WI38 (cell line): ENCODE measurements at regions not wholly inside any gene's neighbourhood (a gene's known extent, or its start where the extent isn't known, plus 50 kb on each side); places are given as distances from the start of the nearest gene placed in this dataset.

Experiments
- H3K4me3 ChIP-seq: 2 replicates; pipeline ENCODE4 v1.5.1; 2011; ENCODE audit warnings: low read depth, mild to moderate bottlenecking, control low read depth, low read length
- TF ChIP-seq, protein P1 (sequence below): IDR thresholded peaks from 2 replicates; pipeline ENCODE4 v1.5.1; 2012; ENCODE audit warnings: low read depth, mild to moderate bottlenecking, control low read depth, low read length

DNA sequence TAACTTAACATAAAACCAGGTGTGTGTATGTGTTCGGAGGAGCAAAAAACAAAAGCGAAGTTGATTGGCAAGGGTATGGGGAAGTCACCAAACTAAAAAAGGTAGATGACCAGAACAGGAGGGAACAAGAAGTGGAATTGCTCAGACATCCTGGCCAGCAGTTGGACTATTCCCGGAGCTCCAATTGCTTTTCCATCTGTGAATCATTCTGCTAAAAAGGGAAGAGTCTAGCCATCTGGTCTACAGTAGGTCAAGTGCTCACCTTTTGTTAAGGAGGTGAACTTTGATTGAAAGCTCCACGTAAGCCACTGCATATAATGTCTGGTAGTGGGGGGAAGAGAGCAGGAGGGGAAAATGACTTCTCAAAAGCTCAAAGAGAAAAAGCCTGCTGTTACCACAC is 50.0 kb upstream of the BET1 start:
- TF ChIP-seq, protein P1, sequence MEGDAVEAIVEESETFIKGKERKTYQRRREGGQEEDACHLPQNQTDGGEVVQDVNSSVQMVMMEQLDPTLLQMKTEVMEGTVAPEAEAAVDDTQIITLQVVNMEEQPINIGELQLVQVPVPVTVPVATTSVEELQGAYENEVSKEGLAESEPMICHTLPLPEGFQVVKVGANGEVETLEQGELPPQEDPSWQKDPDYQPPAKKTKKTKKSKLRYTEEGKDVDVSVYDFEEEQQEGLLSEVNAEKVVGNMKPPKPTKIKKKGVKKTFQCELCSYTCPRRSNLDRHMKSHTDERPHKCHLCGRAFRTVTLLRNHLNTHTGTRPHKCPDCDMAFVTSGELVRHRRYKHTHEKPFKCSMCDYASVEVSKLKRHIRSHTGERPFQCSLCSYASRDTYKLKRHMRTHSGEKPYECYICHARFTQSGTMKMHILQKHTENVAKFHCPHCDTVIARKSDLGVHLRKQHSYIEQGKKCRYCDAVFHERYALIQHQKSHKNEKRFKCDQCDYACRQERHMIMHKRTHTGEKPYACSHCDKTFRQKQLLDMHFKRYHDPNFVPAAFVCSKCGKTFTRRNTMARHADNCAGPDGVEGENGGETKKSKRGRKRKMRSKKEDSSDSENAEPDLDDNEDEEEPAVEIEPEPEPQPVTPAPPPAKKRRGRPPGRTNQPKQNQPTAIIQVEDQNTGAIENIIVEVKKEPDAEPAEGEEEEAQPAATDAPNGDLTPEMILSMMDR = no peak
- no peak overlapping the region for H3K4me3 ChIP-seq

DNA sequence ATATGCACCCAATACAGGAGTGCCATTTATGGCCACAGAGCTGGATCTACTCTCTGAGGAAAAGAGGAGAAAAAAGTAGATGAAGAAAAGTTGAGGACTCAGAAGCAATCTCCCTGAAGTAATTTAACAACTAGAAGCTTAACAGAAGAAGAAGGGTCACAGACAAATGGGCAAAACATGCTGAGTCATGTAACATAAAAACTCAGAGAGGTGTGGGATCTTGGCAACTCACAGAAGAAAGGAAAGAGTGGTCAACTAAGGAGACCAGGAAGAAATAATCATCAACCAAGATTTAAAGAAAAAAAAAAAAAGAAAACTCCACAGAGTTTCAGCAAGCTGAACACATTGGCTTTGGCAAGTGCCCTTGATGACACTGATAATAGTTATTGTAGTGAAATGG is 51.8 kb upstream of the BET1 start:
- no peak overlapping the region for H3K4me3 ChIP-seq
- TF ChIP-seq, protein P1 = no peak

DNA sequence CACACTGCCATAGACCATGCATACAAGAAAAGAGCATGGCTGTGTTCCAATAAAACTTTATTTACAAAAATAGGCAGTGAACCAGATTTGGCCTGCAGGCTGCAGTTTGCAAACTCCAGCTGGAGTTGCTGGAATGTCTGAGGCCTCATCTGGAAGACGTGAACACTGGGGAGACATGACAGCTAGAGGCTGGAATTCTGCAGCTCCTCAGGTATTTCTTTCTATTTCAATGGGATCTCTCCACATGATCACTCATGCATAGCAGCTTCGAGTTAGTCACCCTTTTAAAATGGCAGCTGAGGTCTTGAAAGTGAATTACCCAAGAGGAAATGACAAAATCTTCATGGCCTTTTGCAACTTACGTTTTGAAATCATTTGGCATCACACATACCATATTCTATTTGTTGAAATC is 52.6 kb upstream of the BET1 start:
- TF ChIP-seq, protein P1 = no peak
- no peak overlapping the region for H3K4me3 ChIP-seq

DNA sequence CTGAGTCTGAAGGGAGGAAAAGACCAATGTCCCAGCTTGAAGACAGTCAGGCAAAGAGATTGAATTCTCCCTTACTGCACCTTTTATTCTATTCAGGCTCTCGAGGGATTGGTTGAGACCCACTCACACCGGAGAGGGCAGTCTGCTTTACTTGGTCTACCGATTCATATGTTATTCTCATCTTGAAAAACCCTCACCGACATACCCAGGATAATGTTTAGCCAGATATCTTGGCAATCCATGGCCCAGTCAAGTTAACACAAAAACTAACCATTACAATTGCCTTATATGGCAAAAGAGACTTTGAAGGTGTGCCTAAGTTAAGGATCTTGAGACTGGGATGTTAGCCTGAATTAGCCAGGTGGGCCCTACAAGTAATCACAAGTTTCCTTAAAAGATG is 53.8 kb upstream of the BET1 start:
- no peak overlapping the region for H3K4me3 ChIP-seq
- TF ChIP-seq, protein P1 = no peak

DNA sequence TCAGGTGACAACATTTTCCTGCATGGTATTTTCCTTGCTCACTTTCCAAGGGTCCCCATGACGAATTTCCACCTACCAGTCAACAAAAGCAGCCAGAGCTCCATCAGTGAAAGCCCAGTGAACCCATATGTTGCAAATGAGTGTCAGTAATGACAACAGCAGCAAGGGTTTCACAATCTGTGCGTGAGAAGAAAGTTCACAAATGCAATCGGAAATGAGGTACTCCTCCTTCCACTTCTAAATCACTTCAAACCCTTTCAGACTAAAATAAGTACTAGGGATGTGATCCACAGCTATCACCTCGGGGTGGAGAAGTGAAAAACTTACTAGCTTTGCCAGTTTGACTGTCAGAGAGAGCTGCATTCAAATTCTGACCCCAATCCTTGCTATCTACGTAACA is 55.6 kb upstream of the BET1 start:
- H3K4me3 ChIP-seq = no peak overlapping the region
- TF ChIP-seq, protein P1 = no peak

DNA sequence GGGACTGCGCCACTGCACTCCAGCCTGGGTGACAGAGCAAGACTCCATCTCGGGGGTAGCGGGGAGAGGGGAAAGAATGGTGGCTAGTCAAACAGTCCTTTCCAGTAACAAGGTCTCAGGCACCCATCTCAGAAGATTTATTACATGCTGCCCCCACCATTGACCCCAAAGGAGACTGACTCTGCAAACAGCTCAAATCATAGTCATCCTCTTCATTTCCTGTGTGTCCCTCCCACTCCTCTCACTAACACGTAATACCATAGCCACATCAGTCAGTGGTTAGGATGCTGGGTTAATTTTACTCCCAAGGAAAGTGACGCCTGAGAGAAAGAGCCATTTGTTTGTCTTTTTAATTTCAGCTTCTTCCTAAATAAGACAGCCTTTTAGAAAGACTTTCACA is 56.6 kb upstream of the BET1 start:
- TF ChIP-seq, protein P1 = no peak
- no peak overlapping the region for H3K4me3 ChIP-seq

DNA sequence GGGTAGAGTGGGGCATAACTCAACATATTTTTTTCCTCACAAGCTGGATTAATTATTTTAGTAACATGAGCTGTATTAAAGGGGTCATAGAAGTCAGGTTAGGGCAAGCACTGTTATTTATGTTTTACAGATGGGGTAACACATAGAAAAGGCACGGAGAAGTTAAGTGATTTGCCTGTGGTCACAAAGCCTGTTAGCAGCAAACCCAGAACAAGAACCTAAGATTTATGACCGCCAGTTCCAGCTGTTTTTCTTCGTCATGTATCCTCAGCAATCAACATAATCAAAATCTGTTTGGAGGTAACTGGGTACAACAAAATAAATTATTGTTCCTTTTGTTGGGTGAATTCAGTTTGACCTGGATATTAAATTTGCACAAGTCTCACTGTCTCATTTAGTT is 57.2 kb upstream of the BET1 start:
- TF ChIP-seq, protein P1 = no peak
- H3K4me3 ChIP-seq = no peak overlapping the region
